ENCODE measurements at regions not wholly inside any gene's neighbourhood (a gene's known extent, or its start where the extent isn't known, plus 50 kb on each side); places are given as distances from the start of the nearest gene placed in this dataset.
"Not testable (repeated sequence)": the region's sequence is repeated elsewhere in the genome, so short reads cannot be mapped to it uniquely, and the experiment has no call there.

GRCh38 chr2:22086726-22087125, 963.0 kb downstream of the TDRD15 start:
- no peaks in the 10 kb centered on the region for H3K36me3 ChIP-seq
- H3K4me1 ChIP-seq: peaks cover 0 to 9% (median 7%) of the 10 kb centered on the region in 10 experiments; a peak in 11 of 20 replicates
- TF ChIP-seq Cebpa-rat (IDR thresholded peaks at IDR 0.05): no peak
- H3K27me3 ChIP-seq: no peaks in the 10 kb centered on the region
- no peak overlapping the region for H3K27ac ChIP-seq
- peaks cover 0 to 13% (median 0%) of the 10 kb centered on the region in 11 experiments; a peak in 1 of 22 replicates for H3K9me3 ChIP-seq (replicated peaks in 1 of 11)
- no peak overlapping the region for H3K4me3 ChIP-seq
- no peak overlapping the region for H3K9ac ChIP-seq
- no peaks in the 10 kb centered on the region for H4K20me1 ChIP-seq
- peak overlapping the region in 6 of 11 experiments; percentile 2 to 40 (median 26); a peak in 5 of 22 replicates for H3K4me2 ChIP-seq

- not testable (repeated sequence) for H3K4me2 ChIP-seq; H3K36me3 ChIP-seq; H3K27me3 ChIP-seq; H3K4me3 ChIP-seq; H3K9ac ChIP-seq; H4K20me1 ChIP-seq; H3K27ac ChIP-seq; H3K4me1 ChIP-seq; H3K9me3 ChIP-seq (replicated peaks in 1 of 11)
Observed at GRCh38 chr2:22103617-22104016, 979.8 kb downstream of the TDRD15 start.

- H3K9ac ChIP-seq: no peak overlapping the region
- H3K4me2 ChIP-seq: no peak overlapping the region
- H3K4me3 ChIP-seq: no peak overlapping the region
- no peaks in the 10 kb centered on the region for H4K20me1 ChIP-seq
- no peak overlapping the region for H3K27ac ChIP-seq
- no peak for TF ChIP-seq Cebpa-rat (IDR thresholded peaks at IDR 0.05)
- H3K9me3 ChIP-seq (replicated peaks in 1 of 11): 0 out of 22 replicates have a peak, but pooled peaks cover 0 to 3% (median 0%) of the 10 kb centered on the region in 11 experiments
- no peaks in the 10 kb centered on the region for H3K27me3 ChIP-seq
- H3K4me1 ChIP-seq: no peaks in the 10 kb centered on the region
- H3K36me3 ChIP-seq: no peaks in the 10 kb centered on the region
Observed at GRCh38 chr2:22110244-22110651, 986.5 kb downstream of the TDRD15 start.

GRCh38 chr2:22124003-22124402, 1000.2 kb downstream of the TDRD15 start:
- H3K9ac ChIP-seq: no peak overlapping the region
- peaks cover 0 to 3% (median 0%) of the 10 kb centered on the region in 11 experiments; a peak in 1 of 22 replicates for H3K9me3 ChIP-seq (replicated peaks in 1 of 11)
- TF ChIP-seq Cebpa-rat (IDR thresholded peaks at IDR 0.05): no peak
- no peaks in the 10 kb centered on the region for H3K27me3 ChIP-seq
- no peak overlapping the region for H3K4me2 ChIP-seq
- no peaks in the 10 kb centered on the region for H4K20me1 ChIP-seq
- H3K27ac ChIP-seq: no peak overlapping the region
- no peaks in the 10 kb centered on the region for H3K4me1 ChIP-seq
- no peaks in the 10 kb centered on the region for H3K36me3 ChIP-seq
- no peak overlapping the region for H3K4me3 ChIP-seq

GRCh38 chr2:22126106-22126505, 1002.3 kb downstream of the TDRD15 start:
- Histone ChIP-seq H3K4me1 (no peaks in the 10 kb centered on the region), H3K4me3 (no peak overlapping the region), H3K27ac (no peak overlapping the region), H3K9ac (no peak overlapping the region), H3K9me3 (replicated peaks in 1 of 11) (peaks cover 0 to 3% (median 0%) of the 10 kb centered on the region in 11 experiments; a peak in 1 of 22 replicates), H4K20me1 (no peaks in the 10 kb centered on the region), H3K27me3 (no peaks in the 10 kb centered on the region), H3K4me2 (no peak overlapping the region), H3K36me3 (no peaks in the 10 kb centered on the region)
- no peak for TF ChIP-seq Cebpa-rat (IDR thresholded peaks at IDR 0.05)

- H3K9ac ChIP-seq: no peak overlapping the region
- H3K9me3 ChIP-seq (replicated peaks in 1 of 11): peaks cover 0 to 3% (median 0%) of the 10 kb centered on the region in 11 experiments; a peak in 1 of 22 replicates
- no peaks in the 10 kb centered on the region for H4K20me1 ChIP-seq
- no peak overlapping the region for H3K4me2 ChIP-seq
- no peak for TF ChIP-seq Cebpa-rat (IDR thresholded peaks at IDR 0.05)
- H3K4me1 ChIP-seq: no peaks in the 10 kb centered on the region
- no peak overlapping the region for H3K4me3 ChIP-seq
- no peaks in the 10 kb centered on the region for H3K36me3 ChIP-seq
- H3K27ac ChIP-seq: no peak overlapping the region
- no peaks in the 10 kb centered on the region for H3K27me3 ChIP-seq
Observed at GRCh38 chr2:22126978-22127377, 1003.2 kb downstream of the TDRD15 start.

GRCh38 chr2:22134421-22134820, 1010.7 kb downstream of the TDRD15 start:
- H4K20me1 ChIP-seq: no peaks in the 10 kb centered on the region
- H3K27ac ChIP-seq: no peak overlapping the region
- no peaks in the 10 kb centered on the region for H3K36me3 ChIP-seq
- H3K9me3 ChIP-seq (replicated peaks in 1 of 11): no peaks in the 10 kb centered on the region
- H3K9ac ChIP-seq: no peak overlapping the region
- no peak for TF ChIP-seq Cebpa-rat (IDR thresholded peaks at IDR 0.05)
- H3K27me3 ChIP-seq: no peaks in the 10 kb centered on the region
- H3K4me3 ChIP-seq: no peak overlapping the region
- H3K4me1 ChIP-seq: no peaks in the 10 kb centered on the region
- H3K4me2 ChIP-seq: no peak overlapping the region

GRCh38 chr2:22136446-22136845, 1012.7 kb downstream of the TDRD15 start:
- Histone ChIP-seq H3K4me1 (no peaks in the 10 kb centered on the region), H4K20me1 (no peaks in the 10 kb centered on the region), H3K9ac (no peak overlapping the region), H3K4me2 (no peak overlapping the region), H3K27ac (no peak overlapping the region), H3K27me3 (no peaks in the 10 kb centered on the region), H3K9me3 (replicated peaks in 1 of 11) (no peaks in the 10 kb centered on the region), H3K36me3 (no peaks in the 10 kb centered on the region), H3K4me3 (no peak overlapping the region)
- TF ChIP-seq Cebpa-rat (IDR thresholded peaks at IDR 0.05): no peak

GRCh38 chr2:22143840-22144239, 1020.1 kb downstream of the TDRD15 start:
- Histone ChIP-seq H3K9me3 (replicated peaks in 1 of 11) (peaks cover 0 to 11% (median 0%) of the 10 kb centered on the region in 11 experiments; a peak in 4 of 22 replicates), H3K4me3 (no peak overlapping the region), H3K4me1 (no peaks in the 10 kb centered on the region), H3K27ac (no peak overlapping the region), H4K20me1 (no peaks in the 10 kb centered on the region), H3K36me3 (no peaks in the 10 kb centered on the region), H3K27me3 (no peaks in the 10 kb centered on the region), H3K9ac (no peak overlapping the region), H3K4me2 (no peak overlapping the region)
- TF ChIP-seq Cebpa-rat (IDR thresholded peaks at IDR 0.05): no peak

- TF ChIP-seq Cebpa-rat (IDR thresholded peaks at IDR 0.05): no peak
- Histone ChIP-seq H3K36me3 (no peaks in the 10 kb centered on the region), H3K9ac (no peak overlapping the region), H3K4me3 (no peak overlapping the region), H3K4me1 (no peaks in the 10 kb centered on the region), H4K20me1 (no peaks in the 10 kb centered on the region), H3K4me2 (no peak overlapping the region), H3K27ac (no peak overlapping the region), H3K27me3 (no peaks in the 10 kb centered on the region), H3K9me3 (replicated peaks in 1 of 11) (peaks cover 11 to 28% (median 22%) of the 10 kb centered on the region in 11 experiments; a peak in 21 of 22 replicates)
Observed at GRCh38 chr2:22153931-22154613, 1030.3 kb downstream of the TDRD15 start.

GRCh38 chr2:22156661-22157060, 1032.9 kb downstream of the TDRD15 start:
- not testable (repeated sequence) for H3K4me2 ChIP-seq; H3K4me3 ChIP-seq; H4K20me1 ChIP-seq; H3K27me3 ChIP-seq; H3K9ac ChIP-seq; H3K9me3 ChIP-seq (replicated peaks in 1 of 11); H3K4me1 ChIP-seq; H3K27ac ChIP-seq; H3K36me3 ChIP-seq
